ENCODE measurements at regions not wholly inside any gene's neighbourhood (a gene's known extent, or its start where the extent isn't known, plus 50 kb on each side); places are given as distances from the start of the nearest gene placed in this dataset.

- H3K9me2 ChIP-seq (replicated peaks; ENCODE audit: control insufficient read depth, low read length): no peaks in the 10 kb centered on the region
- H4K20me1 ChIP-seq (ENCODE audit: control insufficient read depth, insufficient read depth, low read depth, low read length): peaks cover 6% of the 10 kb centered on the region; the same call in 1 of the 2 replicates
- TF ChIP-seq EZH2phosphoT487 (IDR thresholded peaks at IDR 0.05; ENCODE audit: borderline replicate concordance, low read length) (no peak), CTCF (IDR thresholded peaks at IDR 0.05; ENCODE audit: low read depth, low read length, poor library complexity, severe bottlenecking) (no peak)
- no peak overlapping the region for H3K4me3 ChIP-seq (ENCODE audit: low read length)
- no peaks in the 10 kb centered on the region for H3K36me3 ChIP-seq (ENCODE audit: control insufficient read depth, low read length)
- H3K27ac ChIP-seq (ENCODE audit: low read depth, low read length): no peak overlapping the region
- no peaks in the 10 kb centered on the region; the same call in 1 of the 2 replicates for H3F3A ChIP-seq (ENCODE audit: control insufficient read depth, insufficient read depth)
- H3K27me3 ChIP-seq (ENCODE audit: control insufficient read depth, low read length): peaks cover 64% of the 10 kb centered on the region
- H3K4me1 ChIP-seq (ENCODE audit: control insufficient read depth, low read length): peaks cover 32% of the 10 kb centered on the region
- H3K9me3 ChIP-seq (ENCODE audit: control insufficient read depth, insufficient read depth, low read length): no peaks in the 10 kb centered on the region
- no peaks in the 10 kb centered on the region for H3K79me2 ChIP-seq (ENCODE audit: control insufficient read depth, low read length)
- H3K4me2 ChIP-seq (ENCODE audit: low read length): no peak overlapping the region
Measured at GRCh38 chr17:77883213-77883650, 75.3 kb upstream of the TNRC6C start.

- no peaks in the 10 kb centered on the region for H3K9me3 ChIP-seq (ENCODE audit: control insufficient read depth, insufficient read depth, low read length)
- H3K4me3 ChIP-seq (ENCODE audit: low read length): no peak overlapping the region
- peaks cover 32% of the 10 kb centered on the region for H3K4me1 ChIP-seq (ENCODE audit: control insufficient read depth, low read length)
- no peaks in the 10 kb centered on the region for H3K9me2 ChIP-seq (replicated peaks; ENCODE audit: control insufficient read depth, low read length)
- H4K20me1 ChIP-seq (ENCODE audit: control insufficient read depth, insufficient read depth, low read depth, low read length): peaks cover 6% of the 10 kb centered on the region; the same call in 1 of the 2 replicates
- no peaks in the 10 kb centered on the region for H3K79me2 ChIP-seq (ENCODE audit: control insufficient read depth, low read length)
- H3K27ac ChIP-seq (ENCODE audit: low read depth, low read length): no peak overlapping the region
- H3K4me2 ChIP-seq (ENCODE audit: low read length): no peak overlapping the region
- no peaks in the 10 kb centered on the region; the same call in 1 of the 2 replicates for H3F3A ChIP-seq (ENCODE audit: control insufficient read depth, insufficient read depth)
- H3K36me3 ChIP-seq (ENCODE audit: control insufficient read depth, low read length): no peaks in the 10 kb centered on the region
- no peak for TF ChIP-seq CTCF (IDR thresholded peaks at IDR 0.05; ENCODE audit: low read depth, low read length, poor library complexity, severe bottlenecking)
- TF ChIP-seq EZH2phosphoT487 (IDR thresholded peaks at IDR 0.05; ENCODE audit: borderline replicate concordance, low read length): no peak
- peaks cover 70% of the 10 kb centered on the region for H3K27me3 ChIP-seq (ENCODE audit: control insufficient read depth, low read length)
Measured at GRCh38 chr17:77884019-77884418, 74.5 kb upstream of the TNRC6C start.

- H3K27ac ChIP-seq (ENCODE audit: low read depth, low read length): no peak overlapping the region
- no peaks in the 10 kb centered on the region for H3K9me3 ChIP-seq (ENCODE audit: control insufficient read depth, insufficient read depth, low read length)
- no peaks in the 10 kb centered on the region for H3K9me2 ChIP-seq (replicated peaks; ENCODE audit: control insufficient read depth, low read length)
- no peaks in the 10 kb centered on the region for H3K79me2 ChIP-seq (ENCODE audit: control insufficient read depth, low read length)
- H4K20me1 ChIP-seq (ENCODE audit: control insufficient read depth, insufficient read depth, low read depth, low read length): peaks cover 6% of the 10 kb centered on the region; the same call in 1 of the 2 replicates
- H3K36me3 ChIP-seq (ENCODE audit: control insufficient read depth, low read length): no peaks in the 10 kb centered on the region
- no peak overlapping the region for H3K4me2 ChIP-seq (ENCODE audit: low read length)
- H3F3A ChIP-seq (ENCODE audit: control insufficient read depth, insufficient read depth): no peaks in the 10 kb centered on the region; the same call in 1 of the 2 replicates
- peaks cover 32% of the 10 kb centered on the region for H3K4me1 ChIP-seq (ENCODE audit: control insufficient read depth, low read length)
- H3K4me3 ChIP-seq (ENCODE audit: low read length): no peak overlapping the region
- no peak for TF ChIP-seq CTCF (IDR thresholded peaks at IDR 0.05; ENCODE audit: low read depth, low read length, poor library complexity, severe bottlenecking)
- TF ChIP-seq EZH2phosphoT487 (IDR thresholded peaks at IDR 0.05; ENCODE audit: borderline replicate concordance, low read length): no peak
- peaks cover 73% of the 10 kb centered on the region for H3K27me3 ChIP-seq (ENCODE audit: control insufficient read depth, low read length)
Measured at GRCh38 chr17:77884967-77885641, 73.4 kb upstream of the TNRC6C start.
